ENCODE measurements at regions not wholly inside any gene's neighbourhood (a gene's known extent, or its start where the extent isn't known, plus 50 kb on each side); places are given as distances from the start of the nearest gene placed in this dataset.

GRCh38 chr5:2856206-2856605 lies 104.7 kb upstream of the IRX2 start:
- TF ChIP-seq NFYB (IDR thresholded peaks at IDR 0.05; ENCODE audit: extremely low read depth, insufficient read length) (no peak), U2AF2 (optimal IDR thresholded peaks at IDR 0.05; ENCODE audit: low read depth, low read length) (no peak), CTBP1 (IDR thresholded peaks at IDR 0.05; ENCODE audit: borderline replicate concordance) (no peak), SMARCA4 (IDR thresholded peaks at IDR 0.05) (no peak), KLF1 (tag; IDR thresholded peaks at IDR 0.05) (no peak), ZNF592 (IDR thresholded peaks at IDR 0.05) (no peak)
